Keratinocyte (primary cell): ENCODE measurements at regions not wholly inside any gene's neighbourhood (a gene's known extent, or its start where the extent isn't known, plus 50 kb on each side); places are given as distances from the start of the nearest gene placed in this dataset.

Experiments
- CTCF ChIP-seq, 3 experiments: IDR thresholded peaks in 1 of 3; conservative IDR thresholded peaks in 1 of 3; optimal IDR thresholded peaks in 1 of 3; 2 replicates in 2 of 3; 3 replicates in 1 of 3; pipeline versions ENCODE3 to v1.5.1; 2011; ENCODE audit warnings: low read length in 3 of 3, mild to moderate bottlenecking in 3 of 3, moderate library complexity in 2 of 3, control low read depth in 1 of 3, inconsistent platforms in 1 of 3; ENCODE audit not compliant: insufficient read depth in 2 of 3; ENCODE audit errors: extremely low read depth in 1 of 3
- EZH2 ChIP-seq: IDR thresholded peaks from one replicate; pipeline ENCODE4 v1.6.1; 2012; ENCODE audit warnings: inconsistent platforms, mild to moderate bottlenecking, low read length, moderate library complexity

- TF ChIP-seq CTCF (optimal IDR thresholded peaks at IDR 0.05 in 1 of 3, IDR thresholded peaks at IDR 0.05 in 1 of 3, conservative IDR thresholded peaks at IDR 0.05 in 1 of 3; ENCODE audit: extremely low read depth in 1 of 3, insufficient read depth in 2 of 3, low read length in 3 of 3): no peak
- no peak for TF ChIP-seq EZH2
These were observed 602.5 kb upstream of the DPPA4 start for GRCh38 chr3:109939817-109940216.
